ENCODE measurements at regions not wholly inside any gene's neighbourhood (a gene's known extent, or its start where the extent isn't known, plus 50 kb on each side); places are given as distances from the start of the nearest gene placed in this dataset.

GRCh38 chr4:132065940-132066495 lies 1083.1 kb upstream of the PCDH10 start:
- WGBS, 2 donors (ENCODE audit: low coverage in 1 of 2): 19 to 29% methylated on average over 2 of the region's 2 CpGs
- Histone ChIP-seq H3K4me3 (no peak overlapping the region), H3K27me3 (no peaks in the 10 kb centered on the region), H3K4me1 (no peaks in the 10 kb centered on the region), H3K9me3 (no peaks in the 10 kb centered on the region), H3K27ac (no peak overlapping the region), H3K36me3 (no peaks in the 10 kb centered on the region)
- in situ Hi-C loops (cut with MboI; ENCODE audit: low pct_ligation_motif_present in 1 of 4, low pct_unique_long_range_greater_than_20kb in 1 of 4, low sequenced_read_pairs in 3 of 4): no loop called here
- DNase-seq: no peak
- no peak for TF ChIP-seq POLR2AphosphoS5 (IDR thresholded peaks at IDR 0.05)
- no peak for TF ChIP-seq EP300 (IDR thresholded peaks at IDR 0.05; ENCODE audit: low read depth)
- no peak for TF ChIP-seq CTCF (IDR thresholded peaks at IDR 0.05)
- no peak for TF ChIP-seq POLR2A (IDR thresholded peaks at IDR 0.05)
- intact Hi-C loops (cut with DNase I; ENCODE audit: low total_unique reads): no loop called here

GRCh38 chr4:132071815-132072214 lies 1077.3 kb upstream of the PCDH10 start:
- H3K9me3 ChIP-seq: no peaks in the 10 kb centered on the region
- no peaks in the 10 kb centered on the region for H3K27me3 ChIP-seq
- no peaks in the 10 kb centered on the region for H3K36me3 ChIP-seq
- in situ Hi-C loops (cut with MboI; ENCODE audit: low pct_ligation_motif_present in 1 of 4, low pct_unique_long_range_greater_than_20kb in 1 of 4, low sequenced_read_pairs in 3 of 4) (no loop called here), intact Hi-C loops (cut with DNase I; ENCODE audit: low total_unique reads) (no loop called here)
- H3K4me3 ChIP-seq: no peak overlapping the region
- no peak for DNase-seq
- no peaks in the 10 kb centered on the region for H3K4me1 ChIP-seq
- no peak for TF ChIP-seq EP300 (IDR thresholded peaks at IDR 0.05; ENCODE audit: low read depth)
- TF ChIP-seq CTCF (IDR thresholded peaks at IDR 0.05): no peak
- no peak for TF ChIP-seq POLR2AphosphoS5 (IDR thresholded peaks at IDR 0.05)
- TF ChIP-seq POLR2A (IDR thresholded peaks at IDR 0.05): no peak
- no peak overlapping the region for H3K27ac ChIP-seq
- 83 to 100% methylated on average over 1 of the region's 1 CpG for WGBS, 2 donors (ENCODE audit: low coverage in 1 of 2)

- in situ Hi-C loops (cut with MboI; ENCODE audit: low pct_ligation_motif_present in 1 of 4, low pct_unique_long_range_greater_than_20kb in 1 of 4, low sequenced_read_pairs in 3 of 4) (no loop called here), intact Hi-C loops (cut with DNase I; ENCODE audit: low total_unique reads) (no loop called here)
Observed at GRCh38 chr4:132076829-132077228, 1072.3 kb upstream of the PCDH10 start.

GRCh38 chr4:132085105-132085504 lies 1064.0 kb upstream of the PCDH10 start:
- no peaks in the 10 kb centered on the region for H3K9me3 ChIP-seq
- intact Hi-C loops (cut with DNase I; ENCODE audit: low total_unique reads) (no loop called here), in situ Hi-C loops (cut with MboI; ENCODE audit: low pct_ligation_motif_present in 1 of 4, low pct_unique_long_range_greater_than_20kb in 1 of 4, low sequenced_read_pairs in 3 of 4) (no loop called here)
- H3K4me3 ChIP-seq: no peak overlapping the region
- DNase-seq: no peak
- no peaks in the 10 kb centered on the region for H3K36me3 ChIP-seq
- H3K27ac ChIP-seq: no peak overlapping the region
- no peaks in the 10 kb centered on the region for H3K4me1 ChIP-seq
- 88% methylated on average over 4 of the region's 4 CpGs; no CpG with 5 or more reads in 1 of the 2 donors for WGBS, 2 donors (ENCODE audit: low coverage in 1 of 2)
- no peaks in the 10 kb centered on the region for H3K27me3 ChIP-seq
- no peak for TF ChIP-seq EP300 (IDR thresholded peaks at IDR 0.05; ENCODE audit: low read depth)
- no peak for TF ChIP-seq POLR2AphosphoS5 (IDR thresholded peaks at IDR 0.05)
- no peak for TF ChIP-seq CTCF (IDR thresholded peaks at IDR 0.05)
- no peak for TF ChIP-seq POLR2A (IDR thresholded peaks at IDR 0.05)

More at GRCh38 chr4:132076829-132077228, 1072.3 kb upstream of the PCDH10 start:
- H3K27me3 ChIP-seq: no peaks in the 10 kb centered on the region
- no peaks in the 10 kb centered on the region for H3K36me3 ChIP-seq
- H3K4me1 ChIP-seq: no peaks in the 10 kb centered on the region
- WGBS, 2 donors (ENCODE audit: low coverage in 1 of 2): 67 to 73% methylated on average over 2 of the region's 2 CpGs
- no peak overlapping the region for H3K4me3 ChIP-seq
- TF ChIP-seq POLR2A (IDR thresholded peaks at IDR 0.05): no peak
- no peak for TF ChIP-seq CTCF (IDR thresholded peaks at IDR 0.05)
- TF ChIP-seq EP300 (IDR thresholded peaks at IDR 0.05; ENCODE audit: low read depth): no peak
- no peak for TF ChIP-seq POLR2AphosphoS5 (IDR thresholded peaks at IDR 0.05)
- no peak for DNase-seq
- no peak overlapping the region for H3K27ac ChIP-seq
- no peaks in the 10 kb centered on the region for H3K9me3 ChIP-seq
